ENCODE measurements at regions not wholly inside any gene's neighbourhood (a gene's known extent, or its start where the extent isn't known, plus 50 kb on each side); places are given as distances from the start of the nearest gene placed in this dataset.
"Not testable (repeated sequence)": the region's sequence is repeated elsewhere in the genome, so short reads cannot be mapped to it uniquely, and the experiment has no call there.

GRCh38 chr2:176781570-176782217, 430.9 kb upstream of the HNRNPA3 start:
- DNase-seq: no peak

DNA sequence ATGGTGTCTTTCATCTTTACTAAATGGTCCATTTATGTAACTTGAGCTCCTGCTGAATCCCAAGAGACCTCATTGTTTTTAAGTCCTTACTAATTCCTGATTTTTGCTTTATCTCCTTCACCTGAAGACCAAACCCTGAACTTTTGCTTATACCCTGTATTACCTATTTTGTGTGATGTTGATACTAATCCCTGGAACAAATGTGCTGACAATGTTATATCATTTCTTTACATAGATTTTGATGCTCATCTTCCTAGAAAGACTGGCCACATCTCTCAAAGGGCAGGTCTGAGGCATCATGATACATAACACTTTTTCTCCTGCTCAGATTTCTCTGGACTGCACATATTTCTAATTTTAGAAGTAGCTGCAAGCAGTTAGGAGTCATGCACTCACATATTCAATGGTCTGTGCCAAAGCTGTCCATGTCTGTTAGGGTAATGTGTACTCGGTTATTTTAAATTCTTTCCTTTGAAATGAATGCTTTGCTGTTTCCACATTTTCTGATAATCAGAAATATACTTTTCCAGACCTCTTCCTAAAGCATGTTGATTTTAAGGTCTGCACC, 427.9 kb upstream of the HNRNPA3 start:
- no peak for DNase-seq

DNA sequence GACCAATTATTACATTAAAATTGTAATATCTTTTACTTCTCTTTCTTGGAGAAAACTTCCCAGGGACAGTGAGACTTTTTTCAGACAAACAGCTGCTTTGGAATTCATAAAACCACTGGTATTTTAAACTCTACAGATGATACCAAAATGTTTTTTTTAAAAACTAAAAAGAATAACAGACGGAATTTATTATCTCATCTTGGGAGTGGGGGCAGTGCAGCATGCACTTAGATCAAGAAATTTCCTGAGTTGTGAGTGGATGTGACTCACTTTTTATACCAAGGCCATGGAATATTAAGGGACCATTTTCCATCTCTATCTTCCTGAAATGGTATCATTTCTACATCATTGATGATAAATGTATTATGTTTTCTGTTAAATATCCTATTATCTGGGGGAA, 422.8 kb upstream of the HNRNPA3 start:
- no peak for DNase-seq

GRCh38 chr2:176790468-176790867, 422.1 kb upstream of the HNRNPA3 start:
- no peak for DNase-seq

DNA sequence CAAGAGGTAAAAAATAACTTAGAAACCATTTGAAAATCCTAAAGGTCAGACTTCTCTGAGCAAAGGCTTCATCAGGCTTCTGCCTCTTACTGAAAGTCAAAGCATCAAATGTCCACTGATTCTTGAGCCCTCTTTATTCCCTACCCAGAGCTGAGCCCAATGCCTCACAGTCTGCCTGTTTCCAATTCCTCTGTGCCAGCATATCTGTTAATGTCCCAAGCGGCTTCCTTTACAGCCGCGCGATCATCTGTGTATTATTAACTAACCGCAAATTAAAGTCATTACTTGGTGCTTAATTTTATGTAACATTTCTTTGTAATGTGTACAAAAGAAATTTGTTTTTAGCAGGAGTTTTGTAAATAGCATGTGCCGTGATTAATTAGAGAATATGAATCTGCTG, 418.8 kb upstream of the HNRNPA3 start:
- DNase-seq: no peak

DNA sequence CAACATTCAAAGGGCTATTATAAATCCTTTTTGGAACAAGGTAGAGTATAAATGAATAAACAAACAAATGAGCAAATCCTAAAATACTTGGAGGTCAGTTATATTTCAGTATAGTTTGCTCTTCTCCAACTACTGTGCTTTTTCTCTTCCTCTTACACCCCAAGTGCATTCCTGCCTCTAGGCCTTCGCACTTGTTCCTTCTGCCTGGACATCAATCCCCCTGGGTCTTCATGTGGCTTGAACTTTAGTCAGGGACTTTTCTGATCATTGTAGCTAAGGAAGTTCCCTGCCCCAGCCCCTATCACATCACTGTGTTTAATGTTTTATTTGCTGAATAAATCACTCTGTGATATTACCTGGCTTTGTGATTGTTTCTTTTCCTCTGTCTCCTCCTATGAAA, 418.2 kb upstream of the HNRNPA3 start:
- no peak for DNase-seq

DNA sequence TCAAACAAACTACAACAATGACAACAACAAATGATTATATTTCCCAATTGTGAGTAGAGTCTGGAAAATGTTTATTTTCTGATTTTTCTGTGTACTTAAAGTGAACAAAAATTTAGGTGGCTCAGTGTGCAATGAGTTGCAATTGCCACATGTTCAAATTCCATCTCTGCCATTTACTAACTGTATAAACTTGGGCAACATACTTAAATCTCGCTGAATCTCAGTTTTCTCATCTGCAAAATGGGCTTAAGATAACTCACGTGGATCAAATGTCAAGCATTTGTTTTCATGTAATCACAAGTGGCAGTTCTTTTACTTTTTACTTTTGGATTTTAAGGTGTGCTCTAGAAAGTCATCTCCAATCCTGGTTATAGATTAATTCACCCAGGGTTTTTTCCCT, 416.8 kb upstream of the HNRNPA3 start:
- no peak for DNase-seq

DNA sequence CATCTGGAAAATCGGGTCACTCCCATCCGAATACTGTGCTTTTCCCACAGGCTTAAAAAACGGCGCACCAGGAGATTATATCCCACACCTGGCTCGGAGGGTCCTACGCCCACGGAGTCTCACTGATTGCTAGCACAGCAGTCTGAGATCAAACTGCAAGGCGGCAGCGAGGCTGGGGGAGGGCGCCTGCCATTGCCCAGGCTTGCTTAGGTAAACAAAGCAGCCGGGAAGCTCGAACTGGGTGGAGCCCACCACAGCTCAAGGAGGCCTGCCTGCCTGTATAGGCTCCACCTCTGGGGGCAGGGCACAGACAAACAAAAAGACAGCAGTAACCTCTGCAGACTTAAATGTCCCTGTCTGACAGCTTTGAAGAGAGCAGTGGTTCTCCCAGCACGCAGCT, 415.9 kb upstream of the HNRNPA3 start:
- not testable (repeated sequence) for DNase-seq

DNA sequence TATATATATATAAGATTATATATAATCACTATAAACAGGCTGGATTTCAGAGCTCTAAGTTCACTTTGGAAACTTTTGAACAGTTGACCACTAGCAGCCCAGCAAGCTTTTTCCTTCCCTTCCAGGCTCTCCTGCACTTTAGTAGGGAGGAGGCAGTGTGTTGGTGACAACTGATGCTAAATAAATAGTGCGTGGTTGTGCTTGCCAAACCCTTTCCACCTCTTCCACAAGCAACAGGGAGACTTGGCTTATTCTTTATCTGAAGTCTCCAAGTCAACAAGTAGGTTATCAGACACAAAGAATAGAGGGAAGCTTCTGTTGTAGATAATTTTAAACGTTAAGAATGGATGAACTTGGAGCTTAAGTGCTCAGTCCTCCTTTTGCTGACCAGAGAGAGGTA, 408.2 kb upstream of the HNRNPA3 start:
- DNase-seq: no peak

- no peak for DNase-seq
Measured at GRCh38 chr2:176805345-176805744, 407.2 kb upstream of the HNRNPA3 start.

DNA sequence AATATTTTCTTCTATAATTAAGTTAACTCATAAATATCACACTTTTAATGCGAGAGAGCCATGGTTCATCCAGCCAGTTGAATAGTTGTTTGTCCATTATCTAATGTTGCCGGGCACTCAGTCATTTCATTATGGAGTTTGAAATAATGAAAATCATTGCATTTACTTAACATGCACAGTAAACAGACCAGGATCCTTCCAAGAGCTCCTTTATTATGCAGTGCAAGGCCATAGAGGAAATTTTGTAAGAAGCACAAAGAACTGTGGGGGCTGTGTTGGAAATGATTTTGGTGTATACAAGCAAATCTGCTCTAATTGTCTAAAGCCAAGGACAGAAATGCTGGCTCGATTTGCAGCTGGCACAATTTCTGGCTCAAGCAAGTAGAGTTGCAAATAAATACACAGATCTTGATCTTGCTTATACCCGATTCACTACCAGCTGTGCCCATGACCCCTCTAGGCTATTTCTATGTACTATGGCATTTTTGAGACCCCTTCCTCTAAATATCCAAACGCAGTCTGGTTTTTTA, 400.3 kb upstream of the HNRNPA3 start:
- no peak for DNase-seq

GRCh38 chr2:176813156-176813555, 399.4 kb upstream of the HNRNPA3 start:
- no peak for DNase-seq

DNA sequence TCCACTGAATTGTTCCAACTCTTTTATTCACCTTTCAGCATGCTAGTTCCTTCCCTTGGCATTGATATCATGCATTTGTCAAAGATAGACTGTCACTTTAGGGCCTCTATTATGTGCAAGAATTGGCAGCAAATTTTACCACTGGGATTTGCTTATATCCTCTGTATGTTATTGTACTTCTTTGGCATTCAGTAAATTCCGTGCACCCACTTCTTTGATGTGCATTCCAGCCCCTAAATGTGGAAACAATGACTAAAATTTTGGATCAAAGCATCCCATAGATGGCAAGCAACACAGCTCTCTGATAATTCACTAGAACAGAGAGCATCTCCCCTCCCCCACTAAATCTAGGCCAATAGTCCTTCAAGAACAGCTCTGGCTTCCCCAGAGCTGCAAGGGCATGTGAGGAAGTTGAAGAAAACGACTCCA, 399.0 kb upstream of the HNRNPA3 start:
- no peak for DNase-seq

- DNase-seq: no peak
Measured at GRCh38 chr2:176814274-176814673, 398.3 kb upstream of the HNRNPA3 start.

DNA sequence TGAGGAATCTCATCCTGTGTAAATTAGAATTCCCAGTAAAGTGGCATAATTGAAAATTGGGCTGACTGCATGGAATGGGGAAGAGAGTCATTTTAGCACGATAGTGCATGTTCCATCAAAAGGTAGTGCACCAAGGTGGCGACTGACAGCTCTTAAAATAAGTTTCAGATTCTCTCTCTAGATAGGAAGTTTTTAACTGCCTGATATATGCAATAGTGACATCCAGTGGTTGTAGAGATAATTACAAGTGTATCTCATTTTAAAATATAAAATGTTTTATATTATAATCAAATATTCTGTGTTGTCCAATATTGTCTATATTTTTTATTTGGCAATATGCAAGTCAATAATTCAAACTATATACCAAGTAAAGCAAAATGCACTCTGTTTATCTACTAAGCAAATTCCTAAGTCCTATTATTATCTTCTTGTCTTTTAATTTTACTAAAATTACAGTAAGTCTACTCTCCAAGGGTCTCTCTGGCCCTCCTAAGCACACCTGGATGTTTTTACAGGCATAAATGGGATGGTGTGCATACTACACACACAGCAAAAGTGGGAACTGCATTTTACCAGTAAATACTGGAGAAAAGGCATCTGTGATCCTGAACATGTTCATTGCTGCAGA, 397.7 kb upstream of the HNRNPA3 start:
- DNase-seq: no peak

DNA sequence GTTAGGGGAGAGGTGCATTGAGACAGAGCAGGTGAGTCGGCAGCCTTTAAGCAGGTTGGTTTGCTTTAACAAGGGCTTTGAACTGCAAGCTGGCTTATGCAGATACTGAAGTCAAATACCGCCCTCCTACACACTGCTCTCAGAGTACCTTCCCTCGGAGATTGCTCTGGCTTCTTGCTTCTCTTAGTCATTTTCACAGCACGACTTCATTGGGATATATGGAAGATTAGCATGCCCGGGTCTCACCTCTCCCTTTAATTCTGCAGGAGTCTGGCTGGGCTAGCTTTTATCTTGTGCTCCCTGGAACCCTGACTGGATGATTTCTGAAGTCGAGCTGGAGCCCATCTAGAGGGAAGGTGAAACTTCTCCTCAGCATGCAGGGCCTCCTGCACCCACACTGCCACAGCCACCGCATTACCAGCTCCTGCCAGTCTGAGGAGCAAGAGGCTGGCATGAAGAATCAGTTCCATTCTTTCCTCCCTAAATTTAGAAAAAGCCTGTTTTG, 395.5 kb upstream of the HNRNPA3 start:
- DNase-seq: peak in 1 of 2 donors; percentile 6

DNA sequence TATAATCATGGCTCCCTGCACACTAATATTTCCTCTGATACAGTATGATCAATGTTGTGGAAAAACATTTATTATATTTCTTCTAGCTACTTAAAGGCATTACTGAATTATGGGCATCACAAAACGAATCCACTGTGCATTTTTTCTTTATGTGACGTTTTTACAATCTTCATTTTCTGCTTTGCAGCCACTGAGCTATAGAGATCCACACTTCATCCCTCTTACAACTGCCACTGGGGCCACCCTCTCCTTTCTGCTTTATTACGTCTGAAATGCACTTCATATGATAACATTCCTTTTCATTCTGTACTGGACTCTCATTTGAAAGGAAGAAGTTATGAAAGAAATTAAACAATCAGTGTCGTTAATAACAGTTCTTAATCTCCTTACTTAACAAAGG, 394.5 kb upstream of the HNRNPA3 start:
- DNase-seq: no peak

DNA sequence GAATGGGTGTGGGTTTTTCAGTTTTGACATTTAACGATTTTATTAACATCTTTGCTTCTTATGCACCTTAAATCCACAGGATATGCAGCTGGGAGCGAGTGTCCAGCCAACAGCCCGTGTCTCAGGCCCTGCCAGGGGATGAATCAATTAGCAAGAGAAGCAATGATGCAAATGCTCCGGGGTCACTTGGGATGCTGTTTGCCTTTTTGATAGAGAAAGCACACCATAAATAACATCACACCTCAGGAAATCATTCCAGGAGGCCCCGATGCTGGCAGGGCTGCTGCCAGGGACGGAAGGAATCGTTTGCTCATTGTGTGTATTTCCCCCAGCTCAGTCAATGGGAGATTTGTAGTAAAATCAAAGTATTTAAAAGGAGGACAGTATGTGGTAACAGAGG, 394.0 kb upstream of the HNRNPA3 start:
- no peak for DNase-seq

GRCh38 chr2:176819306-176819705, 393.3 kb upstream of the HNRNPA3 start:
- no peak for DNase-seq

- no peak for DNase-seq
Measured at GRCh38 chr2:176820371-176820932, 392.1 kb upstream of the HNRNPA3 start.

- DNase-seq: no peak
Measured at GRCh38 chr2:176821350-176821749, 391.2 kb upstream of the HNRNPA3 start.

GRCh38 chr2:176822060-176822459, 390.5 kb upstream of the HNRNPA3 start:
- no peak for DNase-seq

DNA sequence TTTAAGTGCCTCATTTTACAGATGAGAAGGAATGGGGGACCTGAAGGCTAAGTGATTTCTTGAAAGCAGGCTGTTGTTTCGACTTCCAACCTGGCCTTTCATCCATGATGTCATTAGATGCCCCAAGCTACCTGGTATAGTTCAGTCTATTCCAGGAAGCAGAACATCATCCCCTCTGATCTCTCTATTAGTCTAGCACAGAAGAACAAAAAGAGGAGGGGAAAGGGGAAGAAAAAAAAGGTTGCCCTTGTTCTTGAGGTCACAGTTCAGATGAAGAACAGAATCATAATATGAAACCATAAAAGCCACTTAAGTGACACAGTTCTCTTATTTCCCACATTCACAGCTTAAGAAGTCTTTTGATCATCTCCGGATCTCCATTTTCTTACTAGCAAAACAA, 386.2 kb upstream of the HNRNPA3 start:
- DNase-seq: no peak
